ENCODE measurements at regions not wholly inside any gene's neighbourhood (a gene's known extent, or its start where the extent isn't known, plus 50 kb on each side); places are given as distances from the start of the nearest gene placed in this dataset.

- H3K27me3 Mint-ChIP-seq: peaks cover 4% of the 10 kb centered on the region
- no peak overlapping the region for H3K27ac Mint-ChIP-seq
- H3K4me3 Mint-ChIP-seq: no peak overlapping the region
- no peak for DNase-seq (ENCODE audit: low spot score in 2 of 2)
- peaks cover 3% of the 10 kb centered on the region for H3K9me3 Mint-ChIP-seq
- H3K4me1 Mint-ChIP-seq: peaks cover 3% of the 10 kb centered on the region
- no peak for ATAC-seq (ENCODE audit: low read depth)
- H3K36me3 Mint-ChIP-seq: no peaks in the 10 kb centered on the region
Measured at GRCh38 chr6:85396159-85396808, 53.6 kb upstream of the NT5E start.

- no peak for ATAC-seq (ENCODE audit: low read depth)
- H3K27ac Mint-ChIP-seq: no peak overlapping the region
- no peak overlapping the region for H3K4me3 Mint-ChIP-seq
Measured at GRCh38 chr6:85395746-85396145, 54.1 kb upstream of the NT5E start.

GRCh38 chr6:85394853-85395538 lies 54.9 kb upstream of the NT5E start:
- H3K36me3 Mint-ChIP-seq: no peaks in the 10 kb centered on the region

More at GRCh38 chr6:85395746-85396145, 54.1 kb upstream of the NT5E start:
- no peak for DNase-seq (ENCODE audit: low spot score in 2 of 2)
- H3K36me3 Mint-ChIP-seq: no peaks in the 10 kb centered on the region
- no peaks in the 10 kb centered on the region for H3K4me1 Mint-ChIP-seq
- H3K9me3 Mint-ChIP-seq: peaks cover 3% of the 10 kb centered on the region
- peaks cover 5% of the 10 kb centered on the region for H3K27me3 Mint-ChIP-seq

GRCh38 chr6:85394199-85394598 lies 55.7 kb upstream of the NT5E start:
- ATAC-seq (ENCODE audit: low read depth) (no peak), DNase-seq (ENCODE audit: low spot score in 2 of 2) (no peak)
- Mint-ChIP-seq H3K27ac (no peak overlapping the region), H3K9me3 (peaks cover 3% of the 10 kb centered on the region), H3K4me3 (no peak overlapping the region), H3K36me3 (no peaks in the 10 kb centered on the region), H3K4me1 (no peaks in the 10 kb centered on the region), H3K27me3 (peaks cover 7% of the 10 kb centered on the region)

More at GRCh38 chr6:85394853-85395538, 54.9 kb upstream of the NT5E start:
- Mint-ChIP-seq H3K4me1 (no peaks in the 10 kb centered on the region), H3K4me3 (no peak overlapping the region), H3K27ac (no peak overlapping the region), H3K9me3 (peaks cover 3% of the 10 kb centered on the region), H3K27me3 (peaks cover 7% of the 10 kb centered on the region)
- ATAC-seq (ENCODE audit: low read depth): no peak
- DNase-seq (ENCODE audit: low spot score in 2 of 2): no peak

- Mint-ChIP-seq H3K27me3 (peaks cover 9% of the 10 kb centered on the region), H3K36me3 (no peaks in the 10 kb centered on the region), H3K4me1 (no peaks in the 10 kb centered on the region), H3K9me3 (peaks cover 1% of the 10 kb centered on the region), H3K27ac (no peak overlapping the region), H3K4me3 (no peak overlapping the region)
- DNase-seq (ENCODE audit: low spot score in 2 of 2) (no peak), ATAC-seq (ENCODE audit: low read depth) (no peak)
Measured at GRCh38 chr6:85392379-85392778, 57.5 kb upstream of the NT5E start.

- Mint-ChIP-seq H3K9me3 (no peaks in the 10 kb centered on the region), H3K27me3 (peaks cover 9% of the 10 kb centered on the region), H3K27ac (no peak overlapping the region), H3K36me3 (no peaks in the 10 kb centered on the region), H3K4me3 (no peak overlapping the region), H3K4me1 (peaks cover 2% of the 10 kb centered on the region)
- no peak for ATAC-seq (ENCODE audit: low read depth)
- DNase-seq (ENCODE audit: low spot score in 2 of 2): no peak
Measured at GRCh38 chr6:85390775-85391174, 59.1 kb upstream of the NT5E start.

- no peak for ATAC-seq (ENCODE audit: low read depth)
- no peak for DNase-seq (ENCODE audit: low spot score in 2 of 2)
- H3K4me1 Mint-ChIP-seq: peaks cover 4% of the 10 kb centered on the region
- H3K36me3 Mint-ChIP-seq: no peaks in the 10 kb centered on the region
- peaks cover 11% of the 10 kb centered on the region for H3K27me3 Mint-ChIP-seq
- no peak overlapping the region for H3K4me3 Mint-ChIP-seq
- no peaks in the 10 kb centered on the region for H3K9me3 Mint-ChIP-seq
- no peak overlapping the region for H3K27ac Mint-ChIP-seq
Measured at GRCh38 chr6:85390105-85390728, 59.7 kb upstream of the NT5E start.

- peaks cover 11% of the 10 kb centered on the region for H3K27me3 Mint-ChIP-seq
- H3K9me3 Mint-ChIP-seq: no peaks in the 10 kb centered on the region
- H3K36me3 Mint-ChIP-seq: no peaks in the 10 kb centered on the region
- ATAC-seq (ENCODE audit: low read depth): no peak
- no peak overlapping the region for H3K27ac Mint-ChIP-seq
- no peak overlapping the region for H3K4me3 Mint-ChIP-seq
- no peak for DNase-seq (ENCODE audit: low spot score in 2 of 2)
- H3K4me1 Mint-ChIP-seq: peaks cover 4% of the 10 kb centered on the region
Measured at GRCh38 chr6:85389151-85389797, 60.6 kb upstream of the NT5E start.

- DNase-seq (ENCODE audit: low spot score in 2 of 2): no peak
- H3K9me3 Mint-ChIP-seq: no peaks in the 10 kb centered on the region
- H3K4me3 Mint-ChIP-seq: no peak overlapping the region
- ATAC-seq (ENCODE audit: low read depth): no peak
- no peak overlapping the region for H3K27ac Mint-ChIP-seq
- peaks cover 11% of the 10 kb centered on the region for H3K27me3 Mint-ChIP-seq
- H3K36me3 Mint-ChIP-seq: no peaks in the 10 kb centered on the region
- H3K4me1 Mint-ChIP-seq: peaks cover 4% of the 10 kb centered on the region
Measured at GRCh38 chr6:85388531-85388930, 61.4 kb upstream of the NT5E start.

GRCh38 chr6:85385636-85386315 lies 64.1 kb upstream of the NT5E start:
- Mint-ChIP-seq H3K9me3 (no peaks in the 10 kb centered on the region), H3K4me3 (no peak overlapping the region), H3K4me1 (peaks cover 4% of the 10 kb centered on the region), H3K36me3 (no peaks in the 10 kb centered on the region), H3K27me3 (peaks cover 6% of the 10 kb centered on the region), H3K27ac (no peak overlapping the region)
- no peak for DNase-seq (ENCODE audit: low spot score in 2 of 2)
- no peak for ATAC-seq (ENCODE audit: low read depth)

GRCh38 chr6:85383042-85383441 lies 66.8 kb upstream of the NT5E start:
- peaks cover 3% of the 10 kb centered on the region for H3K9me3 Mint-ChIP-seq
- H3K4me3 Mint-ChIP-seq: no peak overlapping the region
- ATAC-seq (ENCODE audit: low read depth): no peak
- H3K36me3 Mint-ChIP-seq: peaks cover 2% of the 10 kb centered on the region
- H3K27ac Mint-ChIP-seq: no peak overlapping the region
- peaks cover 3% of the 10 kb centered on the region for H3K27me3 Mint-ChIP-seq
- peaks cover 4% of the 10 kb centered on the region for H3K4me1 Mint-ChIP-seq
- DNase-seq (ENCODE audit: low spot score in 2 of 2): no peak

GRCh38 chr6:85382541-85382940 lies 67.3 kb upstream of the NT5E start:
- H3K27me3 Mint-ChIP-seq: peaks cover 3% of the 10 kb centered on the region
- H3K27ac Mint-ChIP-seq: no peak overlapping the region
- peaks cover 2% of the 10 kb centered on the region for H3K36me3 Mint-ChIP-seq
- no peak overlapping the region for H3K4me3 Mint-ChIP-seq
- ATAC-seq (ENCODE audit: low read depth) (no peak), DNase-seq (ENCODE audit: low spot score in 2 of 2) (no peak)
- peaks cover 4% of the 10 kb centered on the region for H3K4me1 Mint-ChIP-seq
- H3K9me3 Mint-ChIP-seq: peaks cover 3% of the 10 kb centered on the region

GRCh38 chr6:85372915-85373270 lies 77.0 kb upstream of the NT5E start:
- Mint-ChIP-seq H3K27ac (no peak overlapping the region), H3K36me3 (no peaks in the 10 kb centered on the region), H3K4me3 (no peak overlapping the region), H3K4me1 (peaks cover 6% of the 10 kb centered on the region), H3K27me3 (no peaks in the 10 kb centered on the region), H3K9me3 (no peaks in the 10 kb centered on the region)
- ATAC-seq (ENCODE audit: low read depth): no peak
- no peak for DNase-seq (ENCODE audit: low spot score in 2 of 2)

Measured in memory B cell (primary cell).